Caco-2 (cell line): ENCODE measurements at regions not wholly inside any gene's neighbourhood (a gene's known extent, or its start where the extent isn't known, plus 50 kb on each side); places are given as distances from the start of the nearest gene placed in this dataset.

Experiments
- BruUV-seq: library from RNA; stranded (reverse); fragments of 400-500 nt; replicated peaks from 2 replicates; lab custom pipeline; 2021; lab: Mats Ljungman, UMichigan
- CTCF ChIA-PET: fragments of 300-600 bp; sonication (Branson Sonifier 250); formaldehyde crosslinking; loops from one replicate; lab custom pipeline; 2022; ENCODE audit warnings: antibody characterized with exemption; lab: Charles Lee
- POLR2A ChIA-PET: fragments of 300-600 bp; sonication (Branson Sonifier 250); formaldehyde crosslinking; loops from one replicate; lab custom pipeline; 2022; ENCODE audit warnings: antibody characterized with exemption; lab: Charles Lee
- DNase-seq, 2 experiments: peaks; one replicate each; pipeline versions ENCODE4 v3.0.0 to v3.0.0-alpha.2; 2020 to 2022
- H3K27me3 ChIP-seq: replicated peaks from 2 replicates; pipeline ENCODE4 v1.6.0; 2011; ENCODE audit warnings: low read length; ENCODE audit not compliant: control insufficient read depth, insufficient read depth
- H3K36me3 ChIP-seq: 2 replicates; pipeline ENCODE4 v1.5.1; 2011; ENCODE audit warnings: low read length; ENCODE audit not compliant: control insufficient read depth, insufficient read depth
- H3K4me1 ChIP-seq: fragments of 250-450 bp; sonication (Bioruptor Pico); 2 replicates; pipeline ENCODE4 v1.5.1; 2020; ENCODE audit warnings: mild to moderate bottlenecking
- H3K4me3 ChIP-seq: 2 replicates; pipeline ENCODE4 v1.5.1; 2011; ENCODE audit warnings: low read depth, mild to moderate bottlenecking, control low read depth, low read length
- H3K9me3 ChIP-seq: fragments of 250-450 bp; sonication (Bioruptor Pico); 2 replicates; pipeline ENCODE4 v1.5.1; 2020; ENCODE audit warnings: mild to moderate bottlenecking, moderate library complexity
- H3K27ac Mint-ChIP-seq: one replicate; pipeline ENCODE4 v1.8.0; 2022; ENCODE audit warnings: mixed read lengths; ENCODE audit not compliant: unreplicated experiment
- H3K27me3 Mint-ChIP-seq: one replicate; pipeline ENCODE4 v1.8.0; 2022; ENCODE audit warnings: mixed read lengths; ENCODE audit not compliant: insufficient read depth, unreplicated experiment
- H3K36me3 Mint-ChIP-seq: one replicate; pipeline ENCODE4 v1.8.0; 2022; ENCODE audit warnings: mild to moderate bottlenecking, mixed read lengths; ENCODE audit not compliant: insufficient read depth, unreplicated experiment
- H3K4me1 Mint-ChIP-seq: one replicate; pipeline ENCODE4 v1.8.0; 2022; ENCODE audit warnings: low read depth, mixed read lengths; ENCODE audit not compliant: unreplicated experiment
- H3K4me3 Mint-ChIP-seq: one replicate; pipeline ENCODE4 v1.8.0; 2022; ENCODE audit warnings: mild to moderate bottlenecking, moderate library complexity, mixed read lengths; ENCODE audit not compliant: unreplicated experiment
- H3K9me3 Mint-ChIP-seq: one replicate; pipeline ENCODE4 v1.8.0; 2022; ENCODE audit warnings: mixed read lengths; ENCODE audit not compliant: unreplicated experiment
- intact Hi-C: fragments of 100-400 bp; cut with micrococcal nuclease; formaldehyde crosslinking; loops from one replicate; pipeline ENCODE4 v1.10.0; 2022; ENCODE audit not compliant: unreplicated experiment
- TF ChIP-seq, protein P1 (sequence below), 2 experiments: fragments of 200-600 bp in 1 of 2; IDR thresholded peaks; 1 replicate in 1 of 2; 2 replicates in 1 of 2; pipeline versions ENCODE4 v1.5.1 to v1.8.0; 2011 to 2022; ENCODE audit warnings: antibody characterized with exemption in 1 of 2, control low read depth in 1 of 2, inconsistent platforms in 1 of 2, low read depth in 1 of 2, low read length in 1 of 2, mild to moderate bottlenecking in 1 of 2, moderate library complexity in 1 of 2; ENCODE audit not compliant: insufficient read depth in 1 of 2, severe bottlenecking in 1 of 2, unreplicated experiment in 1 of 2

DNA sequence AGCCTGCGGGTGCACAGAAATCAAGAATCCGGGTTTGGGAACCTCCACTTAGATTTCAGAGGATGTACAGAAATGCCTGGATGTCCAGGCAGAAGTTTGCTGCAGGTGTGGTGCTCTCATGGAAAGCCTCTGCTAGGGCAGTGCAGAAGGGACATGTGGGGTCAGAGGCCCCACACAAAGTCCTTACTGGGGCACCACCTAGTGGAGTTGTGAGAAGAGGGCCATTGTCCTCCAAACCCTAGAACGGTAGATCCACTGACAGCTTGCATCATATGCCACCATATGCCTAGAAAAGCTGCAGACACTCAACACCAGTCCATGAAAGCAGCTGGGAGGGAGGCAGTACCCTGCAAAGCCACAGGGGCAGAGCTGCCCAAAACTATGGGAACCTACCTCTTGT lies 833.0 kb downstream of the TMEM182 start:
- H3K9me3 ChIP-seq, result 0 out of 2 replicates have a peak, but pooled peaks cover 6% of the 10 kb centered on the region
- H3K27me3 ChIP-seq, result no peaks in the 10 kb centered on the region
- POLR2A ChIA-PET, result no interaction called here
- H3K36me3 ChIP-seq, result no peaks in the 10 kb centered on the region
- Mint-ChIP-seq H3K9me3 (peaks cover 51% of the 10 kb centered on the region), H3K36me3 (no peaks in the 10 kb centered on the region), H3K4me3 (no peak overlapping the region), H3K27ac (no peak overlapping the region), H3K4me1 (no peaks in the 10 kb centered on the region), H3K27me3 (no peaks in the 10 kb centered on the region)
- no peak overlapping the region for H3K4me3 ChIP-seq
- TF ChIP-seq, protein P1, sequence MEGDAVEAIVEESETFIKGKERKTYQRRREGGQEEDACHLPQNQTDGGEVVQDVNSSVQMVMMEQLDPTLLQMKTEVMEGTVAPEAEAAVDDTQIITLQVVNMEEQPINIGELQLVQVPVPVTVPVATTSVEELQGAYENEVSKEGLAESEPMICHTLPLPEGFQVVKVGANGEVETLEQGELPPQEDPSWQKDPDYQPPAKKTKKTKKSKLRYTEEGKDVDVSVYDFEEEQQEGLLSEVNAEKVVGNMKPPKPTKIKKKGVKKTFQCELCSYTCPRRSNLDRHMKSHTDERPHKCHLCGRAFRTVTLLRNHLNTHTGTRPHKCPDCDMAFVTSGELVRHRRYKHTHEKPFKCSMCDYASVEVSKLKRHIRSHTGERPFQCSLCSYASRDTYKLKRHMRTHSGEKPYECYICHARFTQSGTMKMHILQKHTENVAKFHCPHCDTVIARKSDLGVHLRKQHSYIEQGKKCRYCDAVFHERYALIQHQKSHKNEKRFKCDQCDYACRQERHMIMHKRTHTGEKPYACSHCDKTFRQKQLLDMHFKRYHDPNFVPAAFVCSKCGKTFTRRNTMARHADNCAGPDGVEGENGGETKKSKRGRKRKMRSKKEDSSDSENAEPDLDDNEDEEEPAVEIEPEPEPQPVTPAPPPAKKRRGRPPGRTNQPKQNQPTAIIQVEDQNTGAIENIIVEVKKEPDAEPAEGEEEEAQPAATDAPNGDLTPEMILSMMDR (IDR thresholded peaks at IDR 0.05; ENCODE audit: insufficient read depth in 1 of 2, low read depth in 1 of 2, low read length in 1 of 2, severe bottlenecking in 1 of 2, unreplicated experiment in 1 of 2), result no peak
- H3K4me1 ChIP-seq, result no peaks in the 10 kb centered on the region
- DNase-seq, result no peak
- CTCF ChIA-PET, result no interaction called here
- intact Hi-C loops, result no loop called here
- BruUV-seq, result no TSS peak

DNA sequence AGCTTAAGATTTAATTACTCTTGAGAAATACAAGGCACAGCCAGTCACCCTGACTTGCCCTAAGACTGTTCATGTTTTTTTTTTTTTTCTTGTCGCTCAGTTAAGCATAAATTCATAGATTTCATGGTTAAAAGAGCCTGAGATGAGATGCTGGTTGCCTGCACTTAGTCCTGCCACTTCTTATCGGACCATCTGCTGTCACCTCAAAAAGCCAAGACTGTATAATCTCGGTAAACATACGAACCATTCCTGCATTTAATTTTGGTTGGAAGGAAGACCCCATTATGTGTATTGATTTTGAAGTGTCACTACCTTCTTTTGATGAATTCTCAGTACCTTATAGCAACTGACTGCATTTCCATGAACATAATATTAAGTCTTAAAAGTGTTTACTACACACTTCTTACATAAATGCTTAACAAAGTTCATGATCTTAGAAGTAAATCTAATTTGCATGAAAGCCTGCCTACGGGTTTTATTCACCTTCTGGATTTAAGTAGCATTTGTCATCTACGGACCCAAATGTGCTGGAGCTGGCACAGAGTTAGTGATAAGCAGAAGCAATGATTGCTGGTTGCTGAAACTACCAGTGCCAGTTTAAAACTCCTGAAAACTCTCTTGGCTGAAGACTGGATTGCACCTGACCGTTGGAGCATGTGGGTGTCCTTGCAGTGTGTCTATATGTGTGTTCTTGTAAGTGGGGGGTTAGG lies 843.4 kb downstream of the TMEM182 start:
- BruUV-seq, result no TSS peak
- Mint-ChIP-seq H3K27ac (no peak overlapping the region), H3K4me1 (no peaks in the 10 kb centered on the region), H3K9me3 (peaks cover 10% of the 10 kb centered on the region), H3K4me3 (no peak overlapping the region), H3K36me3 (no peaks in the 10 kb centered on the region), H3K27me3 (no peaks in the 10 kb centered on the region)
- Histone ChIP-seq H3K36me3 (no peaks in the 10 kb centered on the region), H3K9me3 (peaks cover 2% of the 10 kb centered on the region; the same call in 1 of the 2 replicates), H3K27me3 (no peaks in the 10 kb centered on the region), H3K4me3 (no peak overlapping the region), H3K4me1 (no peaks in the 10 kb centered on the region)
- TF ChIP-seq, protein P1 (IDR thresholded peaks at IDR 0.05; ENCODE audit: insufficient read depth in 1 of 2, low read depth in 1 of 2, low read length in 1 of 2, severe bottlenecking in 1 of 2, unreplicated experiment in 1 of 2), result no peak
- DNase-seq, result no peak
- ChIA-PET POLR2A (no interaction called here), CTCF (no interaction called here)
- intact Hi-C loops, result no loop called here

DNA sequence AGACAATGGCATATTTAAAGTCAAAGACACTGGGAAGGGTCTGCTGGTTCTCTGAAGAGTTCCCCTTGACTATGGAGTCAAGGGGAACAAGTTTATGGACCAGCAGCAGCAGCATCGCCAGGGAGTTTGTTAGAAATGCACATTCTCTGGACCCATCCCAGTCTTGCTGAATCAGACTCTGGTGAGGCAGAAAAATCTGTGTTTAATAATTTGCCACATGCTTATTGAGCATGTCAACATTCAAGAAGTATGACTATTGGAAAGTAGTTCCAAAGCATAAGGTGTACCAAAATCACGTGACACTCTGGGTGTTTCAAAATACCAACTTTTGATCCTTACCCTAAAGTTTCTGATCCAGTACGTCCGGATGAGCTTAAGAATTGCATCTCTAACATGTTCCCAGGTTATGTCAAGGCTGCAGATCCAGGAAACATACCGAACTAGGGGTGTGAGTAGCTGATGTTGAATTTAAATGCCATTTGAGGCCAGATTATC lies 853.8 kb downstream of the TMEM182 start:
- Mint-ChIP-seq H3K4me1 (no peaks in the 10 kb centered on the region), H3K36me3 (no peaks in the 10 kb centered on the region), H3K27ac (no peak overlapping the region), H3K9me3 (peaks cover 10% of the 10 kb centered on the region), H3K27me3 (no peaks in the 10 kb centered on the region), H3K4me3 (no peak overlapping the region)
- Histone ChIP-seq H3K36me3 (no peaks in the 10 kb centered on the region), H3K9me3 (no peaks in the 10 kb centered on the region; the same call in 1 of the 2 replicates), H3K27me3 (no peaks in the 10 kb centered on the region), H3K4me3 (no peak overlapping the region), H3K4me1 (no peaks in the 10 kb centered on the region)
- POLR2A ChIA-PET, result no interaction called here
- intact Hi-C loops, result no loop called here
- BruUV-seq, result no TSS peak
- DNase-seq, result no peak
- TF ChIP-seq, protein P1 (IDR thresholded peaks at IDR 0.05; ENCODE audit: insufficient read depth in 1 of 2, low read depth in 1 of 2, low read length in 1 of 2, severe bottlenecking in 1 of 2, unreplicated experiment in 1 of 2), result no peak
- CTCF ChIA-PET, result no interaction called here
